ENCODE measurements at regions not wholly inside any gene's neighbourhood (a gene's known extent, or its start where the extent isn't known, plus 50 kb on each side); places are given as distances from the start of the nearest gene placed in this dataset.

GRCh38 chr7:97461596-97461995, 270.3 kb upstream of the TAC1 start:
- DNase-seq (ENCODE audit: extremely low read depth, low read depth) = no peak

- no peak for DNase-seq (ENCODE audit: extremely low read depth, low read depth)
Observed at GRCh38 chr7:97466071-97466470, 265.8 kb upstream of the TAC1 start.

GRCh38 chr7:97466999-97467740, 264.7 kb upstream of the TAC1 start:
- DNase-seq (ENCODE audit: extremely low read depth, low read depth) = no peak

GRCh38 chr7:97468493-97468892, 263.4 kb upstream of the TAC1 start:
- DNase-seq (ENCODE audit: extremely low read depth, low read depth) = no peak

GRCh38 chr7:97470726-97471125, 261.2 kb upstream of the TAC1 start:
- DNase-seq (ENCODE audit: extremely low read depth, low read depth) = no peak

GRCh38 chr7:97471491-97471890, 260.4 kb upstream of the TAC1 start:
- DNase-seq (ENCODE audit: extremely low read depth, low read depth) = no peak

- DNase-seq (ENCODE audit: extremely low read depth, low read depth) = no peak
Observed at GRCh38 chr7:97479740-97480290, 252.1 kb upstream of the TAC1 start.

- DNase-seq (ENCODE audit: extremely low read depth, low read depth) = no peak
Observed at GRCh38 chr7:97480772-97481390, 251.0 kb upstream of the TAC1 start.

- DNase-seq (ENCODE audit: extremely low read depth, low read depth) = no peak
Observed at GRCh38 chr7:97495487-97495886, 236.4 kb upstream of the TAC1 start.

- DNase-seq (ENCODE audit: extremely low read depth, low read depth) = peak; percentile 26
Observed at GRCh38 chr7:97499204-97499603, 232.7 kb upstream of the TAC1 start.

GRCh38 chr7:97503367-97504094, 228.4 kb upstream of the TAC1 start:
- DNase-seq (ENCODE audit: extremely low read depth, low read depth) = no peak

- no peak for DNase-seq (ENCODE audit: extremely low read depth, low read depth)
Observed at GRCh38 chr7:97506728-97507127, 225.2 kb upstream of the TAC1 start.

GRCh38 chr7:97512441-97513207, 219.3 kb upstream of the TAC1 start:
- DNase-seq (ENCODE audit: extremely low read depth, low read depth) = no peak

- no peak for DNase-seq (ENCODE audit: extremely low read depth, low read depth)
Observed at GRCh38 chr7:97513326-97513725, 218.6 kb upstream of the TAC1 start.

- no peak for DNase-seq (ENCODE audit: extremely low read depth, low read depth)
Observed at GRCh38 chr7:97541188-97541587, 190.7 kb upstream of the TAC1 start.

GRCh38 chr7:97555857-97556421, 175.9 kb upstream of the TAC1 start:
- no peak for DNase-seq (ENCODE audit: extremely low read depth, low read depth)

- no peak for DNase-seq (ENCODE audit: extremely low read depth, low read depth)
Observed at GRCh38 chr7:97565665-97566064, 166.2 kb upstream of the TAC1 start.

- DNase-seq (ENCODE audit: extremely low read depth, low read depth) = no peak
Observed at GRCh38 chr7:97573065-97573464, 158.8 kb upstream of the TAC1 start.

- no peak for DNase-seq (ENCODE audit: extremely low read depth, low read depth)
Observed at GRCh38 chr7:97576043-97576442, 155.8 kb upstream of the TAC1 start.

- no peak for DNase-seq (ENCODE audit: extremely low read depth, low read depth)
Observed at GRCh38 chr7:97578225-97578624, 153.7 kb upstream of the TAC1 start.
